HUES48 (cell line): ENCODE measurements at regions not wholly inside any gene's neighbourhood (a gene's known extent, or its start where the extent isn't known, plus 50 kb on each side); places are given as distances from the start of the nearest gene placed in this dataset.
A peak's percentile ranks its signal among the peaks of the same experiment; 100 is the strongest.

Experiments
- H3K27ac ChIP-seq: one replicate; pipeline ENCODE4 v1.7.0; 2013; ENCODE audit warnings: low read depth, low read length, inconsistent platforms
- H3K27me3 ChIP-seq: 2 replicates; pipeline ENCODE4 v1.6.1; 2013; ENCODE audit warnings: mild to moderate bottlenecking, low read length; ENCODE audit not compliant: control insufficient read depth, insufficient read depth
- H3K36me3 ChIP-seq: 2 replicates; pipeline ENCODE4 v1.6.1; 2013; ENCODE audit warnings: low read length; ENCODE audit not compliant: control insufficient read depth, insufficient read depth
- H3K4me1 ChIP-seq: 2 replicates; pipeline ENCODE4 v1.6.1; 2013; ENCODE audit warnings: mild to moderate bottlenecking, low read length; ENCODE audit not compliant: control insufficient read depth, insufficient read depth
- H3K4me3 ChIP-seq: 2 replicates; pipeline ENCODE4 v1.5.1; 2013; ENCODE audit warnings: mild to moderate bottlenecking, low read depth, low read length
- H3K9ac ChIP-seq: 2 replicates; pipeline ENCODE4 v1.6.1; 2013; ENCODE audit warnings: mild to moderate bottlenecking, low read depth, low read length, moderate library complexity
- H3K9me3 ChIP-seq: 2 replicates; pipeline ENCODE4 v1.6.1; 2013; ENCODE audit warnings: low read length; ENCODE audit not compliant: control insufficient read depth, insufficient read depth

DNA sequence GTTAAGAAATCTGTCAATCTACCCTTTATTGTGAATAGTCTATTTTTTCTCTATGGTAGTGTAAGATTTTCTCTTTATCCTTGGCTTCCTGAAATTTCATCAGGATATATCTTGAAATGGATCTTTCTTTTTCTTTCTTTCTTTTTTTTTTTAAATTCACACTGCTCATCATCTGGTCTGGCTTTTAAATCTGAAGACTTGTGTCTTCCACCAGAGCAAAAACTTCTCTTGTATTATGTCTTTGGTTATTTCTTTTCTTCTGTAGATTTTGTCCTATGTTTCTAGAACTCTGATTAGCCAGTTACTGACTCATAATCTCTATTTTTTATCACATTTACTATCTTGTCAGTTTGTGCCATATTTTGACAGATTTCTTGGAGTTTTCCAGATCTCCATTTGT is 133.8 kb upstream of the LMO4 start:
- Histone ChIP-seq H3K27me3 (no peaks in the 10 kb centered on the region), H3K36me3 (no peaks in the 10 kb centered on the region), H3K9me3 (no peaks in the 10 kb centered on the region), H3K9ac (no peak overlapping the region), H3K4me1 (peaks cover 4% of the 10 kb centered on the region), H3K4me3 (no peak overlapping the region), H3K27ac (no peak overlapping the region)

DNA sequence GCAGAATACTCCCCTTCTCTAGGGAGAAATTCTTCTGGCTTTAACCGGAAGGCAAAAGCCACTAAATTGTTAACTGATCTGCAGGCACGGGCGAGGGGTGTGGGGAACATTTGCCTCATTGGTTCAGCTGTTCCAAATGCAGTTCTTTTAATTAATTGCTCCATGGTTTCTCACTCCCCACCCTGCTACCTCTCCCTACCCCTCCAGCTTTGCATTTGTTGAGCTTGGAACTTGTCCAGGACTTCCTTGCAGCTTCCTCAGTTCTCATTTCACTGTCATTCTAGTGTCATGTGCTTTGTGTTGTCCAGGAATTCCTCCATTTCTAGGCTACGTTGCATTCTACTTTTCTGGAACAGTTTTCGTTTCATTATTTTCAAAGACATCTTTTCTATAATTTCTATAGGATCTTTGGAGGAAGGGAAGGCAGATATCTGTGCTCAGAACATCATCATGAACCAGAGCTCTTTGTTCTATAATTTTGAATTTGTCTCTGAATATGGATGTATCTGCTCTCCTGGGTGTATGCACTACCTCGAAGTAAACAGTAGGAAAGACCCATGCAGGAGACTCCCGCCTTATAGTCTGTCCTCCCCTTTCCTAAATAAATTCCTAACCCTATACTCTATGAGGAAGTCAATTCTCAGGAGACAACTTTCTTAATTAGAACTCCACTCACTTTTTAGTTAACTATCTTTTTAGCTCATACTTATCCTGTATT is 132.4 kb upstream of the LMO4 start:
- Histone ChIP-seq H3K4me1 (peaks cover 13% of the 10 kb centered on the region), H3K9me3 (no peaks in the 10 kb centered on the region), H3K27ac (no peak overlapping the region), H3K36me3 (no peaks in the 10 kb centered on the region), H3K9ac (no peak overlapping the region), H3K27me3 (no peaks in the 10 kb centered on the region), H3K4me3 (no peak overlapping the region)

DNA sequence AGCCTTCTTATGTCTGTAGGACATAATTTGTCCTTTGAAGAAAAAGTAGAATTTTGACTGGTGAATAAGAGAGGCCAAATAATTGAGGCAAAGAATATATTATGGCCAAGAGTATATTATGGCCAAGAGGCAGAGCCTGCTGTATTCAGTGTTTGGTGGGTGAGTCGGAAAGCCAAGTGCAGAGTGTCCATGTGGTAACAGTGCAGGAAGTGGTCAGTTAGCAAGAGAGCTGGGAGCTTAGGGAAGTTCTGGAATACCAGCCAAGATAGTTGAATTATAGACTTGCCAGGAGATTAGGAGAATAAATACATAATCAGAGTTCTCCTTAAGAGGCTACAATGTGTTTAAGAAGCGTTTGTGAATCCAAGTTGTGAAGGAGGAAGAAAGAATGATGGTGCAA is 131.5 kb upstream of the LMO4 start:
- no peaks in the 10 kb centered on the region for H3K36me3 ChIP-seq
- no peaks in the 10 kb centered on the region for H3K9me3 ChIP-seq
- H3K9ac ChIP-seq = no peak overlapping the region
- H3K27ac ChIP-seq = no peak overlapping the region
- H3K4me3 ChIP-seq = no peak overlapping the region
- H3K27me3 ChIP-seq = no peaks in the 10 kb centered on the region
- peaks cover 17% of the 10 kb centered on the region for H3K4me1 ChIP-seq

DNA sequence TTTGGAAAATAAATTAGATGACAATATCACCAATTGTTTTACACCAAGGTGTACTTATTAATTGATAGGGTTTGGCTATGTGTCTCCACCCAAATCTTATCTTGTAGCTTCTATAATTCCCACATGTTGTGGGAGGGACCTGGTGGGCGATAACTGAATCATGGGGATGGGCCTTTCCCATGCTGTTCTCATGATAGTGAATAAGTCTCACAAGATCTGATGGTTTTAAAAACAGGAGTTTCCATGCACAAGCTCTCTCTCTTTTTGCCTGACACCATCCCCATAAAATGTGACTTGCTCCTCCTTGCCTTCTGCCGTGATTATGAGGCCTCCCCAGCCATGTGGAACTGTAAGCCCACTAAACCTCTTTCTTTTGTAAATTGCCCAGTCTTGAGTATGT is 131.0 kb upstream of the LMO4 start:
- no peak overlapping the region for H3K27ac ChIP-seq
- H3K36me3 ChIP-seq = no peaks in the 10 kb centered on the region
- no peak overlapping the region for H3K9ac ChIP-seq
- H3K9me3 ChIP-seq = no peaks in the 10 kb centered on the region
- peaks cover 17% of the 10 kb centered on the region for H3K4me1 ChIP-seq
- H3K4me3 ChIP-seq = no peak overlapping the region
- no peaks in the 10 kb centered on the region for H3K27me3 ChIP-seq

DNA sequence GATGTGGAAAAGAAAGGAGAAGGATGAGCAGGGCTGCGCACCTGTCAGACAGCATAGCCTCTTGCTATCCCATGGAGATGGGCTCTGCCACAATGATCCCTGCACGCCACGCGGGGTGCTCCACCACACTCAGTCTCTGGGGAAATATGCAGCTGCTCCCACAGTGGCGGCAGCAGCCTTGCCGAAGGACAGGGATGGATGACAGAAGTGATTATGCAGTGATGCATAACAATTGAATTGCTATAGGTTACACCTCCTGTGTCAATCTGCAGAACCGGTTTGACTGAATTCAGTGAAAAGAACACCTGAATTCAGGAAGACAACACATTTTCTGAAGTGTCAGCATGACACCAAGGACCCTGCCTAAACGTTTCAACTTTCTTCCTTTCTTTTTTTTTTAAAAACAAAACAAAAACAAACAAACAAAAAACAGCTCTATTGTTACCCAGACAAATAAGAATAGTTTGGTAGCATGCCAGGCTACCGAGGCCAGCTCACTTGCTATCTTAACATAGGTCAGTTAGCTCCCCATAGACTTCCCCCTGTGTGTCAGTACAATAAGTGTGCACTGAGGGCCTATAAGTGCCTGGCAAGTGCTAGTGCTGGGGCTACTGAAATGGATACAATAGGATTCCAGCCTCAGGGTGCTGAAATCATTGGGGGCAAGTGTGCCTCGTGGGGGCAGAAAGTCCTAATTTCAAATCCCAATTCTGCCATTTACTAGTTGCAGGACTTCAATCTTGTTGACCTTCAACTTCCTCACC is 127.6 kb upstream of the LMO4 start:
- peaks cover 17% of the 10 kb centered on the region for H3K4me1 ChIP-seq
- no peak overlapping the region for H3K9ac ChIP-seq
- no peaks in the 10 kb centered on the region for H3K36me3 ChIP-seq
- H3K4me3 ChIP-seq = no peak overlapping the region
- H3K27ac ChIP-seq = peak overlapping the region; percentile 9
- H3K9me3 ChIP-seq = no peaks in the 10 kb centered on the region
- no peaks in the 10 kb centered on the region for H3K27me3 ChIP-seq

DNA sequence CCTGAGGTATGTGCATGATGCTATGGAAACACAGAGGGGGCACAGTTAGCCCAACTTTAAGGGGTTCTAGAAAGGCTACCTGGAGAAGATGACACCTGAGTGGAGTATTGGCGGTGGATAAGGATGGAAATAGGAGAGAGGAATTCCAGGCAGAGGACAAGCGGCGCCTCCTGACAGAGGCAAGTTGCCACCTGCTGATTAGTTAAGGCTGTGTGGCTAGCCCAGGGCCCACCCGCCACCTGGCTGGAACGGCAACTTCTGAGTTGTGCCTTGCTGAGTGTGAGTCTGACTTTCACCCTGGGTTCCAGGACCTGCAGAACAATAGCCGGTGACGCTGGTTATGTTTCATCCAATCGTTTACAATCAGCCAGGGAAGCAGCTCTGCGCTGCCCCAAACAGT is 126.9 kb upstream of the LMO4 start:
- no peak overlapping the region for H3K4me3 ChIP-seq
- no peak overlapping the region for H3K9ac ChIP-seq
- H3K36me3 ChIP-seq = no peaks in the 10 kb centered on the region
- H3K27me3 ChIP-seq = no peaks in the 10 kb centered on the region
- peaks cover 17% of the 10 kb centered on the region for H3K4me1 ChIP-seq
- H3K9me3 ChIP-seq = no peaks in the 10 kb centered on the region
- H3K27ac ChIP-seq = no peak overlapping the region

DNA sequence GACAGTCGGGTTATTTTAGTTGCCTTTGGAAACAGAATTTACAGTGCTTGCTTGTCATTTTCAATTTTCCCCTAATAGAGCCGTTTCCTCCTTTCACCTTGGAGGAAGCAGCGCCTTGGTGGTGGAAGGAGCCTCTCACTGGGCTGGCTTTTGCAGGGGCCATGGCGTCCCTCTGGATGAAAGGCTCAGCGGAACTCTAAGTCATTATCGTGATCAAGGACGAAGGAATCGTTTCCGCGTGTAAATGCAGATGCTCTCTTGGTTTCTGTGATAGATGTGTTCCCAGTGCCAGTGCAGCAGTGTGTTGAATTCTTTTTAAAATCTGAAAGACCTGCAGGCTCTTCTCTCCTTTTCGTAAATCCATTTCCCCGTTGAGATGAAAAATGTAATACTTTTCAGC is 126.2 kb upstream of the LMO4 start:
- Histone ChIP-seq H3K27ac (no peak overlapping the region), H3K4me1 (peaks cover 17% of the 10 kb centered on the region), H3K9me3 (no peaks in the 10 kb centered on the region), H3K27me3 (no peaks in the 10 kb centered on the region), H3K36me3 (no peaks in the 10 kb centered on the region), H3K4me3 (no peak overlapping the region), H3K9ac (no peak overlapping the region)

DNA sequence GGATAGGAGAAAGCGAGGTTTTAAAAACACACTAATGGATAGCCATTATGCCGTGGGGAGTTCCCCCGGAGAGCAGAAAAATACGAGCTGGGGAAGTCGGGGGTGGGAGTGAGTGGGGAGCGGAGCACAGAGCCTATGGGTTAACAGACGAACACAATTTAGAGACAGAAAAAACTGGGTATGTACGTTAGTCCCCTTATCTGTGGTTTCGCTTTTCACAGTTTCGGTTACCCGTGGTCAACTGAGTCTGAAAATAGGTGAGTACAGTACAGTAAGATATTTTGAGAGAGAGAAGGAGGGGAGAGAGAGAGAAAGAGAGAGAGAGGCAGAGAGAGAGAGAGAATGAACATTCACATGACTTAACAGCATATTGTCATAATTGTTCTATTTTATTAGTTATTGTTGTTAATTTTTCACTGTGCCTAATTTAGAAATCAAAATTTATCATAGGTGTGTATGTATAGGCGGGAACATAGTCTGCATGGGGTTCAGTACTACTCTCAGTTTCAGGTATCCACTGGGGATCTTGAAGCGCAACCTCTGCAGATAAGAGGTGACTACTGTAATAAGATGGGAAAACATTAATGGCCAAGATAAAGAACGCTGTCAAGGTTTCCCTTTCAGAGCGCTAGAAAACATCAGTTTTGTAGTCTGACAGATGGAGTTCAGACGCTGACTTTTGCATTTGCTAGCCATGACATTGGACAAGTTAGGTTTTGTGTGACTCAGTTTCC is 125.6 kb upstream of the LMO4 start:
- Histone ChIP-seq H3K36me3 (no peaks in the 10 kb centered on the region), H3K9ac (no peak overlapping the region), H3K4me1 (peaks cover 17% of the 10 kb centered on the region), H3K4me3 (no peak overlapping the region), H3K27me3 (no peaks in the 10 kb centered on the region), H3K9me3 (no peaks in the 10 kb centered on the region), H3K27ac (no peak overlapping the region)

DNA sequence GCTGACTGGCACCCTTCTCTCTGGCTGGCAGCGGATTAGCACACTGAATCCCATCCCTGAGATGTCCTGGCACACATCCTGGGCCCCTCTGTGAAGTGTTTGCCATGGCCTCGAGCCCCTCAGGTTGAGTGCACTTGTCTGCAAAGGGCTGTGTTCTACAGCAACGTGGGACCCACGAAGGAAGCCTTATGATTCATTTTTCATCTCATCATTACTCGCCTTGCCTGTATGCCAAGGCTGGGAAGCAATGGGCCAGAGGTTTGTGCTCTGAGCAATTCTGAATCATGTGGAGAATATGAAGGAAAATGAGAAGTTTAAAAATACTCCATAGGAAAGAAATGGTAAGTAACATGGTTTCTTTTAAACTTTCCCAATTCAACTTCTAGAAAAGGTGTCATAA is 124.8 kb upstream of the LMO4 start:
- Histone ChIP-seq H3K27ac (no peak overlapping the region), H3K9ac (no peak overlapping the region), H3K4me3 (no peak overlapping the region), H3K4me1 (peaks cover 17% of the 10 kb centered on the region), H3K9me3 (no peaks in the 10 kb centered on the region), H3K36me3 (no peaks in the 10 kb centered on the region), H3K27me3 (no peaks in the 10 kb centered on the region)

DNA sequence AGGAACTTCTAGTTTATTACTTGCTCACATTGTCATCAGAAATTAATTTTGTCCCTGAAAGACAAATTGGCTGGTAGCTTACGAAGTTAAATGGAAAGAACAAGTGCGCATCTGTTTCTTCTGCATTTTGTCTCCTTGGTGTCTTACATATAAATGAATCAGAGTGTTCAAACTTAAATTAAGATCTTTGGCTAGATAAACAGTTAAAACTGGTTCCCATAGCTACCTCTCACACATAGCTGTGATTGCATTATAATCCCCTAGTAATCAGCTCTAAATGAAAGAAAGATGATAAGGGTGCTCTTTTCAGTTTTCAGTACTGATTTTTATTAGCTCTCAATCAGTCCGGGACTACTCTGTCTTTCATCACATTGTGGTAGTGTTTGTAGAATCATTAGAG is 124.2 kb upstream of the LMO4 start:
- Histone ChIP-seq H3K4me3 (no peak overlapping the region), H3K36me3 (no peaks in the 10 kb centered on the region), H3K9me3 (no peaks in the 10 kb centered on the region), H3K27me3 (no peaks in the 10 kb centered on the region), H3K9ac (no peak overlapping the region), H3K4me1 (peaks cover 17% of the 10 kb centered on the region), H3K27ac (no peak overlapping the region)

DNA sequence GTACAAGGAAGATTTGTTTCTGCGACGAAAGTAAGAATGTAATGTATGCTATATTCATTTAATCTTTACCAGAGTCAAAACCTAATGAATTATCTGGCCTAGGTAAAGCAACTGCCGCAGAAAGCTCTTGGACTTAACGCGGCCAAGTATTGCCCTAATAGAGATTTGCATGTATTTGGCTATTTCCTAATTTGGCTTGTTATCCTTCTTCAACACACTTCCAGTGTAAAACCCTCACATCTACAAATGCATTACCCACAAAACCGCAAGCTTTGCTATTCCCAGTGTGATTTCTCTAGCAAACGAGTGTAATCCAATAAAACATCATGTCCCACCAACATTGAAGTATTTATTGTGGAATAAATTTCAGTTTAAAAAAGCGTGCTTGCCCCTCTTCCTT is 123.8 kb upstream of the LMO4 start:
- Histone ChIP-seq H3K27ac (no peak overlapping the region), H3K4me1 (peaks cover 17% of the 10 kb centered on the region), H3K9me3 (no peaks in the 10 kb centered on the region), H3K9ac (no peak overlapping the region), H3K4me3 (no peak overlapping the region), H3K36me3 (no peaks in the 10 kb centered on the region), H3K27me3 (no peaks in the 10 kb centered on the region)
